Erythroblast (primary cell): ENCODE measurements at regions not wholly inside any gene's neighbourhood (a gene's known extent, or its start where the extent isn't known, plus 50 kb on each side); places are given as distances from the start of the nearest gene placed in this dataset.

ENCODE experiments used
- DNase-seq, 2 experiments: peaks; one replicate each; lab custom pipeline; 2025; lab: John Stamatoyannopoulos, UW
- GATA1 ChIP-seq: IDR thresholded peaks from 2 replicates; pipeline ENCODE4 v1.6.1; 2011; ENCODE audit warnings: low read depth, mild to moderate bottlenecking, control low read depth, low read length, moderate library complexity
- POLR2A ChIP-seq: IDR thresholded peaks from 2 replicates; pipeline ENCODE4 v1.6.1; 2011; ENCODE audit warnings: mild to moderate bottlenecking, low read length

DNA sequence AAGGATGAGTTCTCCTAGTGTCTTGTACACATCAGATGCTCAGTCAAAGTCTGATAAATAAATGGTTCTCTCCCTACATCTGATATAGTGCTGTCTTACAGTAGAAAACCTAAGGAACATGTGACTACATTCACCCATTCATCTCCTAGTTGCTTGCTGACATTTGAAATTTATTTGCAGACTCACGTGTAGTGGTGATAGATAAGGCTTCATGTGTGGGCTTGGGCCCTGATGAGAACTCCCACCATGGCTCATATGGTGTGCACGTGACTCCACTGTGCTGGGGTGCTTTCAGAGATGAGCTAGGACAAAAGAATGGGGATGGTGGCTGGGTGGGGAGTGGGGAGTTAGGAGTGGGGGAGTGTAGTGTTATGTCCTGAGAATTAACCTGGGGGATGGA, 287.3 kb downstream of the RPS24 start:
- no peak for DNase-seq
- no peak for TF ChIP-seq POLR2A
- TF ChIP-seq GATA1 = no peak

DNA sequence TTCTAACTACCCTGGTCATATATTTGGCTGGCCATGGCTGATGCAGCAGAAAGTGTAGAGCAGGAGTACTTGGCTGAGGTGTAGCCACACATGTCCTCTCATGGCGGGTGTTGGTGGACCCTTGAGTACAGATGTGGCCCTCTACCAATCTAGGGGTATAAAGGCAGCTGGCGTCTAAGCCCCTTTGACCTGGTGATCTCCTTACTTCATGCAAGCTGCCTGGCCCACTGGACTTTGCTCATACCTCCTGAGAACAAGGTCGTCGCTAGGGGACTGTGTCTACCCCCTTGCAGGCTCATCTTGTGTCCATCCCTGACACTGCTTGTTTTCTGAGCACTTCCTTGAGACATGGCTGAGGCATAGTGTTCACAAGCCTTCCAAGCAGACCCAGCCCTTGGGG, 287.8 kb downstream of the RPS24 start:
- DNase-seq = no peak
- TF ChIP-seq POLR2A (no peak), GATA1 (no peak)

DNA sequence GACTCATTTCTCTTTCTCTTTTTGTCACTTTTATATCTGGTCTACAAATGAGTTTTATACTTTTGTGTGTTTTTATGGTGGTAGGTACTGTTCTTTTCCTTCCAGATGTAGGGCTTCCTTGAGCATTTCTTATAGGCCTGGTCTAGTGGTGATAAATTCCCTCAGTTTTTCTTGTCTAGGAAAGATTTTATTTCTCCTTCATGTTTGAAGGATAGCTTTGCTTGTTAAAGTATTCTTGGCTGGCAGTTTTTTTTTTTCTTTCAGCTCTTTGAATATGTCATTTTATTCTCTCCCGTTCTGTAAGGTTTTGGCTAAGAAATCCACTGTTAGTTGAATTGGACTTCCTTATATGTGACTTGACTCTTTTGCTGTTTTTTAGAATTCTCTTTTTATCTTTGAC, 292.7 kb downstream of the RPS24 start:
- no peak for DNase-seq
- TF ChIP-seq GATA1 (no peak), POLR2A (no peak)

DNA sequence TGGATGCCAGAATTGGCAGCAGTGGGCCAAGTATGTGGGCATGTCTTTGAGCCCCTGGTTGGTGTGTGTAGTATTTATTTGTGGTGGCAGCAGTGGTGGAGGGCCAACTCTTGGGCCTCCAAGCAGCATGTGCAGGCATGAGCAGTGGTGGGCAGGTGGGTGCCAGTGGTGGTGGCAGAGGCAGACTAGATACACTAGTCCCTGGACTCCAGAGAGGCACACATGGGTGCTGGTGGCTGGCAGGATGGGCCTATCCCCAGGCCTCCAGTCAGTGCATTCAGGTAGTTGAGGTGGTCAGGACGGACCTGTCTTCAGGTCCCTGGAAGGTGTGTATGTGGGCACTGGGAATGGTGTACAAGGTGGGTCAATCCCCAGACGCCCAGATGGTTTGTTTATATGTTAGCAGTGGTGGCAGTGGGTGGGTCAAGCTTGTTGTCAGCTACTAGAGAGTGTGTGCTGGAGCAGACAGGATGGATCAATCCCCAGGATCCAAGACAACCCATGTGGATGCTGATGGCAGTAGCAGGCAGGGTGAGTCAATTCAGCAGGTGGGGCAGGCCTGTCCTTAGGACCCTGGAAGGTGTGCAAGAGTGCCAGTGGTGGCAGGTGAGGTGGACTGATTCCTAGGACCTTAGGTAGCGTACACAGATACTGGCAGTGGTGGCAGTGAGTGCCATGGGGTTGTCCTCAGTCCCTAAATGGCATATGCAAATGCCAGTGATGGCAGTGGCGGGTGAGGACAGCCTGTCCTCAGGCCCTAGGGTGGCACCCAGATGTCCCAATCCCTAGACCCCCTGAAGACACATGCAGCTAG, 294.3 kb downstream of the RPS24 start:
- no peak for DNase-seq
- TF ChIP-seq POLR2A = no peak
- no peak for TF ChIP-seq GATA1

DNA sequence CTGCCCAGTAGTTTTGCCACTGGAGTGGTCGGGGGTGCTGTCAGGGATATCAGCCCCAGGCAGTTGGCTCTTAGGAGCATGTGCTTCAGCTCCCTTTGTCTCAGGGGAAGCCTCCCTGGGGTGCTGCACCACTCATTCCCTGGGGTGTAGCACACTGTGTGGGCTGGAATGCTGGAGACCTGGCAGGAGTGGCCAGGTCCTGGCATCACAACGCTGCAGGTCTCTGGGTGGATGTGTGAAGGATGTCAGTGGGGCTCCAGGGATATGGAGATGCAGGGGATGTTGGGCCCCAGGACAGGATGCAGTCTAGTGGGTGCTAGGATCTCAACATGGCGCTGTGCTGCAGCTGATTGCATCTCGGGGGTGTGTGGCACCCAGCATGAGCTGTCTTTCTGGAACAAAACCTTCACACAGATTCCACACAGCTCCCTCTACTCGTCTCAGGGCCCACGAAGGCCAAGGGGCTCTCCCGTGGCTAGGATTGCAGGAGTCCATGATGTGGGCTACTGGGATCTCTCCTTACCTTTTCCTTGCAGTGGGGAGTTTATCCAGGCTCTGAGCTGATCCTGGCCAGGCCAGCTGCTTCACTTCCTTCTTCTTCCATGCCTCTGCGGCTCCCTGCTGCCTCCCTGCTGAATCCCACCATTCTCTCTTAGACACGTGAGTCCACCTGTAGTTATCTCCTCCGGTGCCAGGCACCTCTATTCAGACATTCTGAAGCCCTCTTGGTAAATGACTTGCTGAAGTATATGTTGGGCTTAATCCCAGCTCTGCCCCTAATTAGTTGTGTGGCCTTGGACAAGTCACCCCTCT, 295.1 kb downstream of the RPS24 start:
- DNase-seq = no peak
- TF ChIP-seq POLR2A (no peak), GATA1 (no peak)

DNA sequence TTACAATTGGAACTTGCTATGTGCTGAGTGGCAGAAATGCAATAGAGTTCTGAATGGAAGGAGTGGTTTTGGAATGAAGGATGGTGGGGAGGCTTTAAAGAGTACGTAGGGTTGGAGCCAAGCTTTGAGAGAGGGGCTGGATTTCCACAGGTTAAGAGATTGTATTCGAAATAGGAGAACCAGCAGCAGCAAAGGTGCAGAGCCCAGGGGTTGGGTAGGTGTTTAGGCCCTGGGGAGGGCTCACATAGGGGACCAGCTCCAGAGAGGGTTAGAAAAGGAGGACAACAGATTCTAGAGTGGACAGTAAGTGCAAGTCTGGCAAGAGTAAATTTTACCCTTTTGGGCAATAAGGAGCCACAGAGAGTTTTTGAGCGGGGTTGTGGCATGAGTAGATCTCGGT, 297.2 kb downstream of the RPS24 start:
- DNase-seq = no peak
- TF ChIP-seq POLR2A = no peak
- no peak for TF ChIP-seq GATA1

DNA sequence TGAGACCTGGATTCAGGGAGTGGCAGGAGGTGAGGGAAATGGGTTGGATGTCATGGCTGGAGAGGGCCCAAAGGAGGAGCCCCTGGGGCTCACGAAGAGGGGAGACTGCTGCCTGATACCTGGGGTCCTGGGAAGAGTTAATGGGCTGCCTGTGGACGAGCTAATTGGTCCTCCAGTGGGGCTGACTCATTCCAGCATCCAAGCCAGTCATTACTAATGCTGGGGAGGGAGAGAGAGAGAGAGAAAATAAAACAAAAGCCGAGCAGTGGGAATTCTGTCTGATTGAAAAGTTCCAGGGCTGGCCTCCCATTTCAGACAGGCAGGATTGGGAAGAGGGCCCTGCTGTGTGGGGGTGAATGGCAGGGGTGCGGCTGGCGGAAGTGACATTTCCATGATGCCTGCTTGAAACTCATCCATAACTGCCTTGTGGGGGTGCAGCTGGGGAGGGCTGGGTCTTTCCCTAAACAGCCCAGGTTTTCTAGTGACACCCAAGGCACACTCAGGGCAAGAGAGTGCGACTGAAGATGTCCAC, 297.8 kb downstream of the RPS24 start:
- no peak for TF ChIP-seq GATA1
- TF ChIP-seq POLR2A = no peak
- no peak for DNase-seq

DNA sequence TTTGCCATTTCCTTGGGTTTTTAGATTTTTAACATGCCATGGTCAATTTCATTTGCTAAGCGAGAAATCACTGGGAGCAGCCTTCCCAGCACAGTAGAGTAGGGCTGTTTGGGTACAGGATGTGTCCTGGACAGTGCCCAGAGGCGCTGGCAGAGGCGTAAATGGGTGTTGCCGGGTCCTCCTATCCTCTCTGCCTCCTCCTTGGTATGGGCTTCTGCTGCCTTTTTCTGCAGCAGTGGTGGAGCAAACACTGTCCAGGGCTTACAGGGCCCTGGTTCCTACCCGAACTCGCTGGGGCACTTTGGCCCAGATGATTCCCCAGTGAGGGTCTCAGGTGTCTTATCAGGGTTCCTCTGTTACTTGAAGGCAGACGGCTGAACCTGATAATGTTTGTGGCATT, 298.3 kb downstream of the RPS24 start:
- no peak for DNase-seq
- TF ChIP-seq POLR2A (no peak), GATA1 (no peak)

DNA sequence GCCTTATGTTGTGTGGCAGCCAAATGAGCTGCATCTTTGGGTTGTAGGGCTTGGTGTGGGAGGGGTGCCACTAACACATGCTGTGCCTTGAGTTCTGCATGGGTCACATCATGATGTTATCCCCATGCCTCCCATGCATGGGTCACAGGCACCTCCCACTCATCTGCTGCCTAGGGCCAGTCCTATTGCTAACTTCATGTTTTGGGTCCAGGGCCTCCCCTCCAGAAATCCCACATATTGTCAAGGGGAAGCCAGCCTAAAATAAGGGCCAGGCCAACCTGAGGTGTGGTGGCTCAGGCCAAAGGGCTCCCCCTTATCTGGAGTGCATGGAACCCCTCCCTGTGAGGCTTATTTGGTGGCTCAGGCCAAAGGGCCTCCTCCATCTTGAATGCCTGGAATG, 299.0 kb downstream of the RPS24 start:
- TF ChIP-seq POLR2A (no peak), GATA1 (no peak)
- no peak for DNase-seq

DNA sequence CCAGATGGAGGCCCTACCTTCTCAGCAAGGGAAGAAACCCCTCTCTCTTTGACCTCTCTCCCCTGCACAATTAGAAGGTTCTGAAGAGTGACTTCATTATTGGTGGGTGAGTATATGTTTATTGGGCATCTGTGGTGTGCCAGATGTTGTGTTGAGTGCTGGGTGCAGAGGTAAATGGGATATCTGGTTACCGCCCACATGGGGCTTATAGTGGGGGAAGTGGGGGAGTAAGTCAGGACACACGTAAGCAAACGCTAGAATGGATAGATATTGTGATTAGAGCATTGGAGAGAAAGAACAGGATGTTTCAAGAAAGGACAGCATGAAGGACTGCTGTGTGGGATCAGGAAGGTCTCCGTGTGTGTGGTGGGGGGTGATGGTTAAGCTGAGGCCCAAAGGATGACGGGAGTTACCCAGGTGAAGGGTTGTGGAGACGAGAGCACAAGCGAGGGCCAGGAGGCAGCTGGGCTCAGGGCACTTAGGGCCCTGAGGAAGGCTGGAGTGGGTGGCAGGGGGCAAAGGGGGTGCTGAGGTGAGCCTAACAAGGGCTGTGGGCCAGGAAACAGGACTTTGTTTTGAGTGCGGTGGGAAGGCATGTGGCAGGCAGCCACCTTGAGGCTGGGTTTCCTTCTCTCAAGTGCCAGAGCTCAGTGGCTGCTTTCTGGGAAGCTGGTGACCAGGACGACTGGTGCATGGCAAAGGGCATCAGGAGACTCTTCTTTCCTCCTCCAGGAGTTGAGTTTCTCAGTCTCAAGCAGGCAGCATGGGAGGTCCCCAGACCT, 299.9 kb downstream of the RPS24 start:
- no peak for DNase-seq
- TF ChIP-seq POLR2A (no peak), GATA1 (no peak)

DNA sequence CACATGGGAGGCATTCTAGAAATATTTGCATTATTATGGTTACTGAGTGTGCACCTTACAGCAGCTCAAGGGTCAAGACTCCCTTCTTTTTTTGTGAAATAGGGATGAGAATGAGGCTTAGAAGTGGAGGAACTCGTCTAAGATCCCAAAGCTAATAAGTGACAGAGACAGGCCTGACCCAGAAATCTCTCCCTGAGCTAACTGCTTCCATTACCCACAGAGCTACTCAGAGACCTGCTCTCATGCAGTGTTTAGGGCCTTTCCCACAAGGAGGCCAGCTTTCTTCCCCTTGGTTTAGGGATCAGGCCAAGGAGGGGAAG, 301.7 kb downstream of the RPS24 start:
- TF ChIP-seq POLR2A = no peak
- TF ChIP-seq GATA1 = no peak
- no peak for DNase-seq

DNA sequence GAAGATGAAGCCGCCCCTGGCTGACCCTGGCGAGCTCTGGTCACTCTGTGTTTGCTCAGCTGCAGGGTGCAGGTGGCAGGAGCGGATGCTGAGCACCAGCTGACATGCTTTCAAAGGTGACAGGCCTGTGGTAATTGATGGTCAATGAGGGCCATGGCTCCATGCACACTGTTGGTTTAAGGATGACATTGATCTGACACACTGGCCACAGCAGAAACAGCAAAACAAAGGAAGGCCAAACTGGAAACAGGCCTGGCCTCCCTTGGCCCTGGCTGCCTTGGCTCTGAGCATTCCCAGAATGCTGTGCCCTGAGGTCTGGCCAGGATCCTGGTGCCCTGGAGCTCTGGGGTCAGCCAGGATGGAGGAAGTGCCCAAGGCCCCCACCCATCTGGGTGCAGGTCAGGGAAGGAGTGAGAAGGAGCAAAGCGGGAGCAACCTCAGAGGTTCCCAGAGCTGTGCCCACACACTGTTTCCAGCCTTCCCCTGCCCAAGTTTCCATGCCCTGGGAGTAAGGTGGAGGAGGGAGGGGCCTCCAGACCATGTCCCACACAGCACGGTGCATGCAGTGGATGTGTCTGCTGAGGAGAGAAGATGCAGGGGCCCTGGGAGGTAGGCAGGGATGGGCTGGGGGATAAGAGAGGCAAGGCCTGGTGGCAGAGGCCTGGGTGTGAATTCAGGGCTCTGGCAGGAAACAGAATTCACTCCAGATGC, 302.2 kb downstream of the RPS24 start:
- no peak for DNase-seq
- TF ChIP-seq GATA1 = no peak
- TF ChIP-seq POLR2A = no peak

DNA sequence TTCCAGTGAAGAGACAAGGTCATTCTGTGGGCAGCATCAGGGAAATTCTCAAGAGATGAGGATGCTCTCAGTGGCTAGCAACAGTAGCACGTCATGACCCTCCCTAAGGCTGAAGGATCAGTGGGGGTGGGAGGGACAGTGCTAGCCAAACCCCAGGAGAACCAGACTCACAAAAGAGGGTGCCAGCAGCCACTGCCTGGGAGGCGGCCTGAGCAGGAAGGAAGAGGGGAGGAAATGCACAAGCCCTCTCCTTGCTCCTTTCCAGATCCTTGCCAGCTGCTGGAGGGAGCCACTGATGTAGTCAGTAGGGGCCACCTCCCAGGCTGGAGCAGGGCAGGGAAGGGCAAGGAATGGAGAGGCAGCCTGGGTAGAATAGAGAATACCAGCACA, 302.7 kb downstream of the RPS24 start:
- no peak for DNase-seq
- no peak for TF ChIP-seq POLR2A

DNA sequence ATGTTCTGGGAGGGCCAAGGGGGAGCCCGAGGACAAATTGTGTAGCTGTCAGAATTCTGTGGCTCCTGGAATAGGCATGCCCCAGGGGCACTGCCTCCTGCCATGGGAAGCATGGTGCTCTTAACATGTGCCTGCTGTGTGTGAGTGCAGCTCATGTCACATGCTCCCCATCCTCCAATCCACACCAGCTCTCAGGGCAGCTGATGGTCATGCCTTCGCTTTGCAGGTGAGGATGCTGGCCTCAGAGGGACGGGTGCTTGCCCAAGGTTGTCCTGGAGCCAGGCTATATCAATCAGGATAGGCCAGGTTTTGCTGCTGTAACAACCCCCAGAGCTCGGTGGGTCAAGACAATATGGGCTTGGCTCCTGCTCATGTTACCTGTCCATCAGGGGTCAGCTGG, 303.4 kb downstream of the RPS24 start:
- TF ChIP-seq POLR2A (no peak), GATA1 (no peak)
- DNase-seq = no peak
